ENCODE measurements at regions not wholly inside any gene's neighbourhood (a gene's known extent, or its start where the extent isn't known, plus 50 kb on each side); places are given as distances from the start of the nearest gene placed in this dataset.

DNA sequence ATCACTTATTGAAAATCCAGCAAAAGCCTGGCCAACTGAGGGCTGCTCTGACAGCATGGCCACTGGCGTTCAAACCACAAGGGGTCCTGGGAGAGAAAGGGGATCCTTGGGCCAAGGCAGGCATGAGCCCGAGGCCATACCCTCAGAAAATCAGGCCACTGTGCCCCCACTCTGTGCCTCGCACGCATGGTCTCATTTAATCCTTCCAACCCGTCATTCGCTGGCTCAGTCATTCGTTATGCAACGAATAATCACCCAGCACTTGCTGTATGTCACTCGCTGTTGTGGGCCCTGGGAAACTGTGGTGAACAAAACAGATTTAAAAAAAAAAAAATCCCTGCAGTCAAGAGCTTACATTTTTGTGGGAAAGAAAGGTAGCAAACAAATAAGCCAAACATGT is 112.7 kb downstream of the BCOR start:
- Histone ChIP-seq H3K27me3 (peaks cover 0 to 12% (median 0%) of the 10 kb centered on the region in 7 donors), H3K4me1 (peaks cover 0 to 9% (median 0%) of the 10 kb centered on the region in 9 donors), H3K27ac (no peak overlapping the region), H3K36me3 (no peaks in the 10 kb centered on the region), H3K4me3 (no peak overlapping the region), H3K9me3 (no peaks in the 10 kb centered on the region)
- intact Hi-C loops (cut with DNase I) = no loop called here
- 97 to 98% methylated on average over 9 of the region's 9 CpGs for WGBS, 2 donors
- TF ChIP-seq, protein P1, sequence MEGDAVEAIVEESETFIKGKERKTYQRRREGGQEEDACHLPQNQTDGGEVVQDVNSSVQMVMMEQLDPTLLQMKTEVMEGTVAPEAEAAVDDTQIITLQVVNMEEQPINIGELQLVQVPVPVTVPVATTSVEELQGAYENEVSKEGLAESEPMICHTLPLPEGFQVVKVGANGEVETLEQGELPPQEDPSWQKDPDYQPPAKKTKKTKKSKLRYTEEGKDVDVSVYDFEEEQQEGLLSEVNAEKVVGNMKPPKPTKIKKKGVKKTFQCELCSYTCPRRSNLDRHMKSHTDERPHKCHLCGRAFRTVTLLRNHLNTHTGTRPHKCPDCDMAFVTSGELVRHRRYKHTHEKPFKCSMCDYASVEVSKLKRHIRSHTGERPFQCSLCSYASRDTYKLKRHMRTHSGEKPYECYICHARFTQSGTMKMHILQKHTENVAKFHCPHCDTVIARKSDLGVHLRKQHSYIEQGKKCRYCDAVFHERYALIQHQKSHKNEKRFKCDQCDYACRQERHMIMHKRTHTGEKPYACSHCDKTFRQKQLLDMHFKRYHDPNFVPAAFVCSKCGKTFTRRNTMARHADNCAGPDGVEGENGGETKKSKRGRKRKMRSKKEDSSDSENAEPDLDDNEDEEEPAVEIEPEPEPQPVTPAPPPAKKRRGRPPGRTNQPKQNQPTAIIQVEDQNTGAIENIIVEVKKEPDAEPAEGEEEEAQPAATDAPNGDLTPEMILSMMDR (IDR thresholded peaks at IDR 0.05) = no peak
- ATAC-seq (no peak), DNase-seq (no peak)

DNA sequence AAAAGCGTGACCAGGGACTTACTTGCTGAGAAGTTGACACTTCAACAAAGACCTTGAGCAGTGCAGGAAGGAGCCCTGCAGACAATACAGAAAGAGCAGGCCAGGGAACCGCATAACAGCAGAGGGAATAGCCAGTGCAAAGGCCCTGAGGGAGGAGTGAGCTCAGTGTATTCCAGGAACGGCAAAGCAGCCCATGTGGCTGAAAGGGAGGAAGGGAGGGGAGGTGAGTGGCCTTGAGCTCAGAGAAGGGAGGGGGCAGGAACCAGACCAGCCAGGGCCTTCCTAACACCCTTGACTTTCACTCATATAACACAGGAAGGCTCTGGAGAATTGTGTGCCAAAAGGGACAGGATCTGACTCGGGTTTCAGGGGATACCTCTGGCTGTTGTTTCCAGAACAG is 112.2 kb downstream of the BCOR start:
- 56 to 57% methylated on average over 4 of the region's 4 CpGs for WGBS, 2 donors
- no peak for DNase-seq
- Histone ChIP-seq H3K36me3 (no peaks in the 10 kb centered on the region), H3K4me3 (no peak overlapping the region), H3K9me3 (no peaks in the 10 kb centered on the region), H3K27ac (no peak overlapping the region), H3K27me3 (peaks cover 0 to 12% (median 0%) of the 10 kb centered on the region in 7 donors), H3K4me1 (peaks cover 0 to 9% (median 0%) of the 10 kb centered on the region in 9 donors)
- TF ChIP-seq, protein P1 (IDR thresholded peaks at IDR 0.05) = no peak
- peak in 7 of 8 donors; percentile 31 to 85 (median 68) for ATAC-seq
- intact Hi-C loops (cut with DNase I) = no loop called here

DNA sequence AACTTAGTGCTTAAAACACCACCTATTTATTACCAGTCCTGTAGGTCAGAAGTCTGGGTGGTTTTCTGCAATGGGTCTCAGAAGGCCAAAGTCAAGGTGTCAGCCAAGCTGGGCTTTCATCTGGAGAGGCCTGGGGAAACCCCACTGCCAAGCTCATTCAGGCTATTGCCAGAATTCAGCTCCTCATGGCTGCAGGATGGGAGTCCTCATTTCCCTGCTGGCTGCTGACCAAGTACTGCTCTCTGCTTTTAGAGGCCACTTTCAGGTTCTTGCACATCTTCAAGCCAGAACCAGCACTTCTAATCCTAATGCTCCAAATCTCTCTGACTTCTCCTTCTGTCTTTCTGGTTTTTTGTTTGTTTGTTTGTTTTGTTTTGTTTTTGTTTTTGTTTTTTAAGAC is 109.3 kb downstream of the BCOR start:
- TF ChIP-seq, protein P1 (IDR thresholded peaks at IDR 0.05) = no peak

GRCh38 chrX:39990388-39990787 is 107.4 kb downstream of the BCOR start:
- DNase-seq (no peak), ATAC-seq (peak in 3 of 8 donors; percentile 42 to 79 (median 73))
- WGBS, 2 donors = 19 to 39% methylated on average over 2 of the region's 2 CpGs
- no peak overlapping the region for H3K27ac ChIP-seq
- no peak overlapping the region for H3K4me3 ChIP-seq
- intact Hi-C loops (cut with DNase I) = loop anchor here in 1 of 10 donors (10.0 kb wide), 1 partner anchor 256 kb away; no protein-coding TSS in a partner anchor
- H3K36me3 ChIP-seq = no peaks in the 10 kb centered on the region
- no peaks in the 10 kb centered on the region for H3K9me3 ChIP-seq
- no peaks in the 10 kb centered on the region for H3K4me1 ChIP-seq
- TF ChIP-seq, protein P1 (IDR thresholded peaks at IDR 0.05) = no peak
- peaks cover 0 to 22% (median 0%) of the 10 kb centered on the region in 7 donors for H3K27me3 ChIP-seq

More for the DNA sequence above, 109.3 kb downstream of the BCOR start:
- no peak overlapping the region for H3K4me3 ChIP-seq
- intact Hi-C loops (cut with DNase I) = no loop called here
- H3K9me3 ChIP-seq = no peaks in the 10 kb centered on the region
- no peaks in the 10 kb centered on the region for H3K36me3 ChIP-seq
- H3K4me1 ChIP-seq = peaks cover 0 to 9% (median 0%) of the 10 kb centered on the region in 9 donors
- no peak for ATAC-seq
- H3K27me3 ChIP-seq = peaks cover 0 to 31% (median 0%) of the 10 kb centered on the region in 7 donors
- DNase-seq = no peak
- no peak overlapping the region for H3K27ac ChIP-seq

Data from heart right ventricle (tissue), 16 donors.